Astrocyte of the cerebellum (primary cell): ENCODE measurements at regions not wholly inside any gene's neighbourhood (a gene's known extent, or its start where the extent isn't known, plus 50 kb on each side); places are given as distances from the start of the nearest gene placed in this dataset.

ENCODE experiments used
- DNase-seq: peaks from one replicate; pipeline ENCODE4 v3.0.0-alpha.2; 2011; ENCODE audit warnings: low read depth
- H3K4me3 ChIP-seq: 2 replicates; pipeline ENCODE4 v1.5.1; 2011; ENCODE audit warnings: mild to moderate bottlenecking, low read depth, low read length, moderate library complexity
- CTCF ChIP-seq: IDR thresholded peaks from 2 replicates; pipeline ENCODE4 v1.5.1; 2012; ENCODE audit warnings: low read length, low read depth, moderate library complexity, mild to moderate bottlenecking; ENCODE audit errors: missing control alignments
- in situ Hi-C: cut with HindIII; loops from 2 replicates; pipeline ENCODE4 v1.10.0; 2017; ENCODE audit warnings: low sequenced_read_pairs

DNA sequence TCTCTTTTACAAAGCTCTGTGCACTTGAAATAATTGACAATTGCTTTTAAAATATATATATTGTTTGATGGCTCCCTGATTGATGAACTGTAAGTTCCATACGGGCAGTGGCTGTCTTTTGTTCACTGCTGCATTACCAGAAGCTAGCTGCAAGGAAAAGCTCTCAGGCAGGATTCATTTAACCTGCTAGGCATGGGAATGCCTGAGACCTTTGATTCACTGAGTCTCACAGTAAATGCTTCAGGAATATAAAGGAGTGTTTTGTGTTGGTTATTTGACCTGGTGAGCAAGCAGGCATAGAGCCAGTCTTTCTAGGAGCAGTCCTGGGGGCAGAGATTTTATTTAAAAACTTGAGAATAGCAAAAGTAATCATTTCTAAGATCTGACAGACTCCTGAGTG lies 193.2 kb upstream of the ITGA4 start:
- H3K4me3 ChIP-seq, result no peak overlapping the region
- in situ Hi-C loops, result no loop called here
- no peak for DNase-seq
- no peak for TF ChIP-seq CTCF

DNA sequence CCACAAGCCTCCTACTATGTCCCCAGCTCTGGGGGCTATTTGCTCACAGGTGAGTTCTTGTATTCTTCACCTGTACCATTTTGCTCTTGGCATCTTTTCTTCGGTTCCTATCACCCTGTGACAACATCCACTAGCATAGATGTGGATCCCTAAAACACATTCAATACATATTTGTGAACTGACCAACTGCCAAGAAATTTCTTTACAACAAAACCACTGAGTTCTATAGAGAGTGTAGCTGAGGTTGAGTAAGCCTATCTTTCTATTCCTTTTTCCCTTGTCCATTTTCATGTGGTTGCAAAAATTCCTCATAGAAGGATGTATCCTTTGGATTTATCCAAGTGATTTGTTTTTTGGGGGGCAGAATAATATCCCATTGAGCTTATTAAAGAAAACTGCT lies 192.7 kb upstream of the ITGA4 start:
- no peak for TF ChIP-seq CTCF
- DNase-seq, result no peak
- H3K4me3 ChIP-seq, result no peak overlapping the region
- in situ Hi-C loops, result no loop called here

- DNase-seq, result no peak
- TF ChIP-seq CTCF, result no peak
- in situ Hi-C loops, result no loop called here
- no peak overlapping the region for H3K4me3 ChIP-seq
These were observed 190.6 kb upstream of the ITGA4 start for GRCh38 chr2:181266614-181267013.

DNA sequence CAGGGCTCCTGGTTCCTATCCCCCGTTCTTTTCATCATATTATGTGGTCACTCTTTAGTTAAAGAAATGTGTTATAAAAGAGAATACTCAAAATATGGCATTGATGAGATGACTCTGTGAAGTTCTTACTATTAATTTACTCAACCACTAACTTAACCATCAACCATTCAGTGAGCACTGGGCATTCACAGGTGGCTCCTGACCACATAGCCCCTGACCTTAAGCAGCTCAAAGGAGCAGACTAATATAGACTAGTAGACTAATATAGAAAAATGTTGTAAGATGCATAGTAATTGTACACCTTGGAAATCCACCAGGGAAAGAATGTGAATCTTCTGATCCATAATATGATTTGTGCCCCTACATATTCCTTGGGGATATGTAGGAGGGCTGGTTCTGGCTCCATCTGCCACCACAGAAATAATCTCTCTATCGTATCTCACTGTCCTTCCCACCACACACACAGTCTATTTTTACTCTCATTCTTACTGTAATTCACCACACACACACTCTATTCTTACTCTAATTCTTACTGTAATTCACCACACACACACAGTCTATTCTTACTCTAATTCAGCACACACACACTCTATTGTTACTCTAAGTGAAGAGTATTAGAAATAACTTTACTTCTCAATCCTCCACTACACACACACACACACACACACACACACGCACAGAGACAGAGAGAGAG lies 188.9 kb upstream of the ITGA4 start:
- in situ Hi-C loops, result no loop called here
- no peak overlapping the region for H3K4me3 ChIP-seq
- no peak for TF ChIP-seq CTCF
- DNase-seq, result no peak

DNA sequence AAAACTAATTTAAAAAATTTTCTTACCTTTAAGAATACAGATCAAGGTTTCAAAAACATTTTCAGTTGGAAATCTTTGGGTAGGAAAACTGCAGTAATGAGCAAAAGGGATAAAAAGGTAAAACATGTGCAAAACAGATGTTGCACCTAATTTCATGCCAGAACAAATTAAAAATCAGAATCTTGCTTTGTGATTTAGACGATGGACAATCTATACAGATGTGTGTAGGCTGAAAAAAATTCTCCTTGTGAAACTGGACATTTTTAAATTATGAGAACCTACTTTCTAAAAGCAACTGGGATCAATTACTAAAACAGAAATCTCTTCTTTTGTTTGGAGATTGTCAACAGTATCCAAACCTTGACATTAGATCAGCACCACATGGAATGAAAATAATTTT lies 183.2 kb upstream of the ITGA4 start:
- in situ Hi-C loops, result no loop called here

GRCh38 chr2:181275643-181276070 lies 181.5 kb upstream of the ITGA4 start:
- no peak for DNase-seq
- in situ Hi-C loops, result no loop called here
- H3K4me3 ChIP-seq, result no peak overlapping the region
- no peak for TF ChIP-seq CTCF

More for the DNA sequence above, 183.2 kb upstream of the ITGA4 start:
- no peak for TF ChIP-seq CTCF
- H3K4me3 ChIP-seq, result no peak overlapping the region
- no peak for DNase-seq
